HG03342 (cell line): ENCODE measurements at regions not wholly inside any gene's neighbourhood (a gene's known extent, or its start where the extent isn't known, plus 50 kb on each side); places are given as distances from the start of the nearest gene placed in this dataset.

Source experiments
- ATAC-seq: cut with Tn5 transposase; IDR thresholded peaks from one replicate; pipeline ENCODE4 v1.9.1; 2021; ENCODE audit warnings: mild to moderate bottlenecking, moderate library complexity; ENCODE audit not compliant: unreplicated experiment

GRCh38 chr5:2125171-2125900, 242.6 kb upstream of the IRX4 start:
- no peak for ATAC-seq

GRCh38 chr5:2124434-2125170, 241.9 kb upstream of the IRX4 start:
- ATAC-seq = no peak

- no peak for ATAC-seq
Measured at GRCh38 chr5:2123874-2124273, 241.1 kb upstream of the IRX4 start.

GRCh38 chr5:2120361-2120760, 237.6 kb upstream of the IRX4 start:
- ATAC-seq = no peak

GRCh38 chr5:2119573-2119972, 236.8 kb upstream of the IRX4 start:
- ATAC-seq = no peak

- no peak for ATAC-seq
Measured at GRCh38 chr5:2113348-2114131, 230.8 kb upstream of the IRX4 start.

- no peak for ATAC-seq
Measured at GRCh38 chr5:2112173-2113025, 229.7 kb upstream of the IRX4 start.

- no peak for ATAC-seq
Measured at GRCh38 chr5:2111569-2112105, 228.9 kb upstream of the IRX4 start.

- ATAC-seq = no peak
Measured at GRCh38 chr5:2110934-2111462, 228.3 kb upstream of the IRX4 start.

GRCh38 chr5:2110137-2110933, 227.6 kb upstream of the IRX4 start:
- ATAC-seq = no peak

GRCh38 chr5:2109566-2109965, 226.8 kb upstream of the IRX4 start:
- ATAC-seq = no peak

- no peak for ATAC-seq
Measured at GRCh38 chr5:2106721-2107120, 224.0 kb upstream of the IRX4 start.

- no peak for ATAC-seq
Measured at GRCh38 chr5:2105141-2105540, 222.4 kb upstream of the IRX4 start.

- ATAC-seq = no peak
Measured at GRCh38 chr5:2103940-2104339, 221.2 kb upstream of the IRX4 start.

GRCh38 chr5:2102819-2103776, 220.4 kb upstream of the IRX4 start:
- ATAC-seq = no peak

- ATAC-seq = no peak
Measured at GRCh38 chr5:2101685-2102084, 219.0 kb upstream of the IRX4 start.

- ATAC-seq = no peak
Measured at GRCh38 chr5:2096887-2097505, 214.3 kb upstream of the IRX4 start.

- no peak for ATAC-seq
Measured at GRCh38 chr5:2095011-2095410, 212.3 kb upstream of the IRX4 start.
